Activated CD8-positive, alpha-beta memory T cell treated with anti-CD3 and anti-CD28 coated beads, Interleukin-2, amount 50 U/mL, for 1 hour (primary cell): ENCODE measurements at regions not wholly inside any gene's neighbourhood (a gene's known extent, or its start where the extent isn't known, plus 50 kb on each side); places are given as distances from the start of the nearest gene placed in this dataset.

Experiments
- DNase-seq: peaks from one replicate; pipeline ENCODE4 v3.0.0-alpha.2; 2020; ENCODE audit errors: extremely low read depth

DNA sequence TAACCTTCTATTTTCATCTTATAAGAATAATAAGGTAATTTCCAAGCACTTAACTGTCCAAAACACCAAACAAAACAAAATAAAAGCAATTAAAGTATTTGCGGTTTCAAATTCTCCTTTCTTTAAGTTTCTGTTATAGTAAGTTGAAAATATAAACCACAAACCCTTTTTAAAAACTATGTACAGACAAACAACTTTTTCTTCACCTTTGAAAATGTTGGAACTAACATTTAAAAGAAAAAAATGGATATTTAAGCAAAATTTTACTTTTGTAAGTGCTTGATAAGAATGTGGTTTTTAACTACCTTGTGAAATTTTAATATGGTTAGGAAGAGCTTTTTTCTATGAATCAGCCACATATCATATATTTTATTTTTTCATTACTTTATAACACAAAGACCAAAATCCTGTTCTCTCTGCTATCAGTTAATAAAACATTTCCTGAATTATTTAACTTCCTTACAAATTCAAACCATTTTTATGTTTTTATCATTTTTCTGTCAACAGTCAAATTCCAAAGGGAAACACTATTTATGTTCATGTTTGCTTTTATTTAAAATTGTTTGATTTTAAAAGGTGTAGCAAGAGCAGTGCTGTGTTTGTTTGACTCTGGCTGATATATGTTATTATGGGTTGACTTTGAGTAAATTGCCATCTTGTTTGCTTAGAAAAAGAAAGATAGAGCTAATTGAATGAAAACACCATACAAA lies 554.1 kb upstream of the KLHL1 start:
- DNase-seq, result no peak

DNA sequence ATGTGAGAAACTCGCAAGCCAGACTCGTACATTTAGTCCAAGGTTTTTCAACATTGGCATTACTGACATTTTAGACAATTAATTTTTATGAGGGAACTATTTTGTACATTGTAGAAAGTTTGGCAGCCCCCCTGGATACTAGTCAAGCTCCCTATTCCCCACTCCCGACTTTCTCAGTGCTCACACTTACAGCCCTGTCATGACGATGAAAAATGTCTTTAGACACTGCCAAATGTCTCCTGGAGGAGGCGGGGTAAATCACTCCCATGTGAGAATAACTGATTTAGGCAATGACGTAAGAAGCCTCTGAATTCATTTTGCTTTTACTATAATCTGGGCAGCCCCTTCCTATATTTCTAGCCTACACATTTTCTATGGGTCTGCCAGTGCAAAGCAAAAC lies 535.8 kb upstream of the KLHL1 start:
- DNase-seq, result no peak

DNA sequence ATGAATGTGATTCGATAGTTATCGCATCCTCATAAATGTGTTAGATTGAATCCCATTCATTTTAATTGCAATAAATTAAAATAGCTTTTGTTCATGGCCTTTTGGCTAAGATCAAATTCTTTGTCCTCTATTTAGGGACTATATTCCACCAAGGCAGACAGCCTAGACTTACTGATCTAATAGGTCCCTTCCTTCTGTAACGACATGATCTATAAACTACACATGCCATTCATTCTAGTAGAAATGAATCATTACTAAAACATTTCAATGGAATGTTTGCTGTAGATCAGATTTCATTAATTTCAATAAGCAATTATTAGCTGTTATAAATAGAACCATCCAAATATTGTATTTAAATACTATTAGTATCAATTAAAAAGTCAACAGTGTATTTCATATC lies 526.6 kb upstream of the KLHL1 start:
- no peak for DNase-seq

DNA sequence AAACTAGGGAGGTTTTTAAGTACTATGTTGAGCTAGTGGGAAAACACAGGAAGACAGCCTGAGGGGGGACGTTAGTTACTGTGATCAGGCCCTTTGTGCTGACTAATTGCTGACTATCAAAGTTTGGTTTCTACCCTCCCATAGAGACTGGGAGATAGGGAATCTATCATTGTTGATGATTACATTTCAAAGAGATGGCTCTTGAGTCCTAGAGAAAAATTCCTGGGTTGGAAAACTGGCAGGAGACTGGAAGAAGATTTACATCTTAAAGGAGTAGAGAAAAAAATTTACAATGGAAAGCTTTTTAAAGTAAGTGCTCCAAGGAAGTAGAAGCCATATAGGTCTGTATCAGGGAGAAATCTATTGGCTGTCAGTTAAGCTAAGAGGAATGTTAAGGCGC lies 522.0 kb upstream of the KLHL1 start:
- no peak for DNase-seq

DNA sequence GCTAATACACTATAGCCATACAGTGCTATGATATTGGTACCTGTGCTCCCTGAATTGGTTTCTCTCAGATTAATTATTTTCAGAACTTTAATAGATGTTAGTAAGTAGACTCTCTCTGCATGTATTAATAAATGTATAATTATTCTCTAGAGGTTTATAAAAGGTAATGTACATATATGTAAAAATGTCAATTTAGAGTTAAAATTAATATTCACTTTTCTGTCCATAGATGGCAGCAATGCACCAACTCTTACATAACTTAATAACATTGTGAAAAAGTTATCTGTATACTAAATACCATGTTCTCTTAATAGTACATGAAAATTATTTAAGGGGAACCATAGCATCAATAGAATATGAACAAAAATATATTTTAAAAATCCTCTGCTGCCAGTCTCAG lies 515.0 kb upstream of the KLHL1 start:
- DNase-seq, result no peak

DNA sequence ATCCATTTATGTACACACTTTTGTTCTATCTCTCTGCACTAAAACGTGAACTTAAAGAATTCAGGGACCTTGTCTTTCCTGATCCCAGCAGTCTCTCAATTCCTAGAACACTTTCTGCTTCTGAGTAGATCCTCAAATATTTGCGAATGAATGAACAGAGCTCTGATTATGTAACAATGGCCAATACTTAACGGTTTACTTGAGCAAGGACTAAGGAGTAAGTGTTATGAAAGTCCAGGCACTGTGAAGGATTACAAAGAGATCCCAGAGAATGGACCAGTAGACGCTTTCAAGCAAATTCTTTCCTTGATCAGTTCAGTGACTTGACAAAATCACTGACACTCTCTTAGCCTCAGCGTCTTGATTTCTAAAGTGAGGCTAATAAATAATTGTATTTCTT lies 514.5 kb upstream of the KLHL1 start:
- DNase-seq, result no peak

DNA sequence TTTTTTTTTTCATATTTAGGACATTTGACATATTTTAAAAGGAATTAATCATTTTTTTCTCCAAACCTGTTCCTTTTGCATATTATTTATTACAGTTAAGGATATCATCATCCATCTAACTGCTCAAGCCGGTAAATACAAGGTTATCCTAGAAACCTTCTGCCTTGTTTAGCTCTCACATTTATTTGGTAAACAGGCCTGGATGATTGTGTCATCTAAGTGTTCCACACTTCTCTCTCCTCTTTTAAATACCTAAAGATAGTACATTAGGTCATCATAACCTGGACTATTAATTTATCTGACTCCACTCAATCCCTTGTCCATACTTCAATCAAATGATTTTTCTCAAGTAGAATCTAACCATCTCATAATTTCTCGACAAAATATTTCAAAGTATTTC lies 511.7 kb upstream of the KLHL1 start:
- no peak for DNase-seq

DNA sequence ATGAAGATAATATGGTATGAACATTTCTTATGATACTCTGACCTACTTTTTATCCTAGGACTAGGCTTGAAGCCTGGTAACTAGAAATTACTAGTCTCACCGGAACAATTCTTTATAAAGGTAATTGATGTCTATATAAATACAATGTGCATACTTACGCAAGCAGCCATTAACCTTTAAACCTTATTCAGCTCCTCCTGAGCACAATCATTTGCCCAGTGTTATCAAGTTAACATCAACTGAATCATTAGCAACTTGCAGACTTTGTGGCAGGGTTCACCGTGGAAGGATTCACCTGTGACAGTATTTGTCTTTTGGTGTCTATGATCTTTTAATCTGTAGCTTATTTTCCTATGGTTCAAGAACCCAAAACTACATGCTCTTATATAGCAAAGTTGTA lies 508.6 kb upstream of the KLHL1 start:
- DNase-seq, result no peak

DNA sequence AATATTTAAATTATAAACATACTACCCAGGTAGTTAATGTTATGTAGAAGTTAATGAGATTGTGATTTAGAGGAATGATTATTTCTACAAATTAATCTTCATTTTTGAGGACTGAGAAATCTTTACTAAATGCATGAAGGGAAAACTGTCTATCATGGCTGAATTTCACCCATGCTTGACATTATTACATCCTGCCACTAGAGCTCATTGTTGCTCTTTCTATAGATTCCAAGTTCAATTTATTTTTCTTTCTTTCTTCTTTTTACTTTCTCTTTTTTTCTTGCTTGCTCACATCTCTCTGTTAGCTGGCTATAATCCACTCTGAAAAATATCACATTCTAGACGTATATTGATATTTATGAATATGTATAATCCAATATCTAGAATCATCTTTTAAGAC lies 505.0 kb upstream of the KLHL1 start:
- no peak for DNase-seq

DNA sequence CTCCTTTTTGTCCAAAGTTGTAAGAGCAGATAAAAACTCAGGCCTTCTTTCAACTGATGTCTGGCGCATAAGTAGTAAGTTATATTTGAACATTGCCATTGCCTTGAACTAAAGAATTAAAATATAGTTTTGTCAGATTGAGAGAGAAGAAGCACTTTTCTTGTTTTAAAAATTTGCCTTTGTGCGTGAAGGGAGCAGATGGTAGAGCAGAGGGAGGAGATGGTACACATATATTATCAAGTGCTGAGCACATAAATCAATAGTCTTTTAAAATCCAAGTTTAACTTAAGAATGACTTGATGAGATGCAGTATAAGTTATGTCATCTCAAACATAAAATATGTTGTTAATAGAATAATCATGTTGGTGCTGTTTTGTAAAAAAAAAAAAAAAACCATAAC lies 504.6 kb upstream of the KLHL1 start:
- DNase-seq, result no peak

DNA sequence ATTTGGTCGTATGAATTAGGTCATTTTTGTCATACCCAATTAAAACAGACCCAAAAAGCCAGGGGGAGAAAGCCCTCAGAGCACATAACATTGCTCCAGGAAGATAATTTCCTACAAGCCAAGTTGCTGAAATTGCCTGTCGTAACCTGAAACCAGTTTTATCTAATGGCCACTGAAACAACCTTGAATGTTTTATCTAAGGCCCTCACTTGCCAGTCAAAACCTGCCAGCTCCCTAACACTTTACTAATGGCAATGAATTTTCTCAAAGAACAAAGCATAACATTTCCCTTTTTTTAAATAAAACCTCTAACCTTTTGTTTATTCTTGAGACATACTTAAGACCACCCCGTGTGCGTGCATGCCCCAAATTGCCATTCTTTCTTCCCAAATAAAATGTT lies 496.2 kb upstream of the KLHL1 start:
- no peak for DNase-seq

DNA sequence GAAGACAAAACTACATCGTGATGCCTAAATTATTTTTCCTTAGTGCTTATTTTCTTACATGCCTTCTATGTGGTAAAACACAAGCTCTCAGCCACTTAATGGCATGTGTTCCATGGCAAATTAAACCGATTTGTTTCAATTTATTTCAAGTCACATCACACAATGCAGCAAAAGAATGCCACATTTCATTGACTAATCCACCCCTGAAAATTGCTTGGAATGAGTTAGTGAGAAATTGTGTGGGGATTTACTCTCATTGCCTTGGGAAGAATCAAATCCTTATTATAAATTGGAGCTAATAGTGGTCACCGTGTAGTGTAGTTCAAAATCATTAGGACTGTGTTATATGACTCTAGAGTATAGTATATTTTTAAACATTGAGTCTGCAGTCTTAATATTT lies 485.5 kb upstream of the KLHL1 start:
- no peak for DNase-seq

DNA sequence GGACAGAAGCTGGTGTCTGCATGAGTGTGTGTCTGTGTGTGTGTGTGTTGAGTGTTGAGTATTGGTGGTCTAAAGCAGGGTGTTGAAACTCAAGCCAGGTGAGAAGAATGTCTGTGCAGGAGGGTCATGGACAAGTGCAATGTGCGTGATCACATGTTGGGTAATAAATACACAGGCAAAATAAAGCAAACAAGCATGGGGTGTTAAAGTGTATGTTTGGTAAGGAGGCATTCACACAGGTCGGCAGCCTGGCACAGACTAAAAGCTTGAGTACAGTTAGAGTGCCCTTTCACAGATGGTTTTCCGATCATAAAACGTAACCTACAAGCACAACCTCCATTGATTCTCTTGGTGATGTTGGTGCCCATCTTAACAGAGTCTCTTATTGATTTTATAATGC lies 476.9 kb upstream of the KLHL1 start:
- no peak for DNase-seq

DNA sequence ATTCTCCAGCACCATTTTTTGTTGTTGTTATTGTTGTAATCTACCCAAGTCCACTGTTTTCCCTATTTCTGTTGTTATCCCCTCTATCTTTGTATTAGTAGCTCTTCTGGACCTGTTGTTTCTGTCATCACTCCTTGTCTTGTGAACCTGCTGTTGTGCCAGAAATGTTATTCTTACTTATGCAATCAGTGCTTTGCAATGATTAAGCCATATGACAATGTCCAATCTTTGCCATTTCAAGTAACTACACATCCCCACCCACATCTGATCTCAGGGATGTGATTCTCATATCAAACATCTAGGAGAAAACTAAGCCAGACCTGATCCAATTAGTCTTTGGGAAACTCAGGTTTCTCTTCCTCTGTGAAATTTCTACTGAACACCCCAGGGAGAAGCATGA lies 472.6 kb upstream of the KLHL1 start:
- no peak for DNase-seq

DNA sequence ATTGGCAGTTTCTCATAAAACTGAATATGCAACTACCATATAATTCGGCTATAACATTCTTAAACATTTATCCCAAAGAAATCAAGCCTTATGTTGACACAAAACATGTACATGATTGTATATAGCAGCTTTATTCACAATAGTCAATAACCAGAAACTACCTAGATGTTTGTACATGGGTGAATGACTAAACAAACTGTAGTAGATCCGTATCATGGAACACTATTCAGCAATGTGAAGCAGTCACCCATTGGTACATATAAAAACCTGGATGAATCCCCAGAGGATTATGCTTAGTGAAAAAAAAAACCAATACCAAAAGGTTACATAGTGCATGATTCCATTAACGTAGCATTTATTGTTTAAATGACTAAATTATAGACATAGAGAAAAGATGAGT lies 471.7 kb upstream of the KLHL1 start:
- no peak for DNase-seq

DNA sequence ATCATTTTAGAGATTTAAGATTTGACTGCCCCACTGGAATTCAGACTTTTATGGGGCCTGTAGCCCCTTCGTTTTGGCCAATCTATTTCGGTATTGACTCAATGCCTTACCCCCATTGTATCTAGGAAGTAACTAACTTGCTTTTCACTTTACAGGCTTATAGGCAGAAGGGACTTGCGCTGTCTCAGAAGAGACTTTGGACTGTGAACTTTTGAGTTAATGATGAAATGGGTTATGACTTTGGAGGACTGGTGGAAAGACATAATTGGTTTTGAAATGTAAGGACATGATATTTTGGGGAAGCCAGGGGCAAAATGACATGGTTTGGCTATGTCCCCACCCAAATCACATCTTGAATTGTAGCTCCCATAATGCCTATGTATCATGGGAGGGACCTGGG lies 463.0 kb upstream of the KLHL1 start:
- no peak for DNase-seq

DNA sequence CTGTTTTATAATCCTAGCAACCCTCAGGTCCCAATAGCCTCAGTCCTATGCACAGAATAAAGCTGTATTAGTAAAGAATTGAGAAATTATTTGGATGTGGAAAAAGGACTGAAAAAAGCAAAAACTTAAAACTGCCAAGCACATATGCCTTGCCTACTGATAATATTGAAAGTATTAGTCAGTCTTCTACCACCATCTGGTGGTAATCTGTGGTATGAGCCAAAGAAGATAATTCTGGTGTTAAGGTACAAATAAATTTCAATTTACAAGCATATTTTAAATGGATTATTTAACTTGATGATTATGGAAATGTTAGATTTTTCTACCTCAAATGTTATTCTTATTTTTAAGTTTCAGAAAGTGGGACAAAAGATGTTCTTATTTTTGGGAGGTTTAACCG lies 460.3 kb upstream of the KLHL1 start:
- DNase-seq, result no peak

DNA sequence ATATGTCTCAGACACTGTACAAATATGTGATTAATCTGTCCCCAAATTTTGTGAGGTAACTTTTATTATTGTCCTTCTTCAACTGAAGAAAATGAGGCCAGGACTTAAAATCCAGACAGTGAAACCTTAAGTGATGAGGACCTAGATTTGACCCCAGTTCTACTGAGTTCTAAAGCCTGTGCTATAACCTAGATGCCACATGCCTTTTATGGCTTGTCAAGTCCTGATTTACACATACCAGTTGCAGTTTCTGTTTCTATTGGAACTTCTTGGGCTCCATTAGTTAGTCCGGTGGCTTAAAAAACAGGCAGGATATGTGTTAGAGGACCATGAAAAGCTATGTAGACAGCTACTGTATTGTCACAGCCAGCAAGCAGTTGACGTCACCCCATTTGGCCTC lies 436.5 kb upstream of the KLHL1 start:
- no peak for DNase-seq

DNA sequence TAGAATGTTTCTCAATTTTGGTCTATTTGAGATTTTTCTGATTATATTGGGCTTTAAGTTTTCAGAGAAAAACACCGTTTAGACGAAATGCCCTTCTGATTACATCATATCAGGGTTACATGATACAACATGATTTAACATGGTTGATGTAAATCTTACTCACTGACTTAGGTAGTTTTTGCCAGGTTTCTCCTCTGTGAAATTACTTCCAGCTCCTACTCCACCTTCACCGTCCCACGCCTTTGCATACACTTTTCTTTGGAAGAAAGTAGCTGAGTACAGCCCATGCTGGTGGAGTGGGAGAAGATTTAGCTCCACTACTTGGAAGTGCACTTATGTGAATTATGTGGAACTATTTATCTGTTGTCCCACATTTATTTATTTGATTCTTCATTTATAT lies 433.2 kb upstream of the KLHL1 start:
- no peak for DNase-seq

DNA sequence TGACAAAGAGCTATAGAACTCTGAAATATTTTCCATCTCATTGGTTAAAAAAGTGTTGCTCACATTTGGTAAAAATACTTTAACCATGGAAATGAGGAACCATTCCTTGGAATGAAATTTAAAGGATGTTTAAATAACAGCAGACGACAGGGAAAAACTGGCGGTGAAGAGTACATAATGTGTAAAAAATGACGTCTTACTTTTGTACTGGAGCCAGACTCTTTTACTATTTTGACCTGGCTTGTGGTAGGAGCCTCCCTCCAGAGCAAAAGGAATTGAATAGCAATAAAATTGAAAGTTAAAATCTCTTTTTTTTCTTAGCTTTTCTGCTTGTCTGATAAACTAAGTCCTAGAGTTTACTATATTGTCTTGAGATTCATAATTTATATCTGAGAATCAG lies 426.2 kb upstream of the KLHL1 start:
- DNase-seq, result no peak

DNA sequence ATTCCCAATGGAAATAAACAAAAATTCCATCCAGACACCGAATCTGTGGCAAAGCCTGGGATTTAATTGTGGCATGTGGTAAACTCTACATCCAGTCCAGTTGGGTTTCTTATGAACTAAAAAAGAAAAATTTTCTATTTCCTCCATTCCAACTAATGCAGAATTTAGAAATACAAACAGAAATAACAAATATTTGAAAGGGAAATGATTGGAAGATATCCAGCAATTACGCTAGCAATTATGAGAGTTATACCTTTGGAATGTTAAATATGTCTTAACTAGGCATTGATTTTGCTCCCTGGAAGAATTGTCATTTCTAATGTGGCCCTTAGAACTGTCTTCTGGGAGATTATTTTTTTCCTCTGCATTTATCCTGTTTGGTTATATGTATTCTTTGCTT lies 421.4 kb upstream of the KLHL1 start:
- DNase-seq, result no peak

DNA sequence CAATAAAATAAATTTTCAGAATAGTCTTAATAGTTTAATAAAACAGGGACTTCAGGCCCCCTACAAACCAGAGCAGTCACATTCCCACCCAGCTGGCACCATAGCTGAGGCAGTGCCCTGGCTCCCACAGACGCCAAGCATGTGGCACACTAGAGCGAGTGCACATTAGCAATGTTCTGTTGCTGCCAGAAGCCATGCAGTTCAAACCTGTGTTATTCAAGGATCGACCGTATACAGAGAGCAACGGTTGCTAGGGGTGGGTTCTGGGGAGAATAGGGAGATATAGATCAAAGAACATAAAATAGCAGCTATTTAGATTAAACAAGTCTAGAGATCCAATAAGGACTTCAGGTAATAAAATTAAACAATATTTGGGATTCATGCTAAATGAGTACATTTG lies 419.3 kb upstream of the KLHL1 start:
- DNase-seq, result no peak

DNA sequence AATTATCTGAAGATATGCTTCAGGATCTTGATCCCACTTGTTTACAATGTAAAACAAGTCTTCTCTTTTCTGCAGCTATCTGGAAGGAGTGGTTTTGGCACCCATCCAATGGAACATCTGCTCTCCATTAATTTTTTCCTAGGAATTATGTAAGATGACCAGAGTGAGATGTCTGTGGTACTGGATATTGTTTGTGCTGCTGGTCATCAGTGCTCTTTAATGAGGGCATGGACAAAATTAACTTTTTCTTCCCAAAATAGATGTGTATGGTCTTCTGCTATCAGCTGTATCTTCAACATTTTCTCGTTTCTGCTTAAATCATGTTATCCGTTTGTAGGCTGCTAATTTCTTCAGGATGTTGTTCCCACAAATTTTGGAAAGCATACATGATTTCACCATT lies 415.4 kb upstream of the KLHL1 start:
- no peak for DNase-seq

DNA sequence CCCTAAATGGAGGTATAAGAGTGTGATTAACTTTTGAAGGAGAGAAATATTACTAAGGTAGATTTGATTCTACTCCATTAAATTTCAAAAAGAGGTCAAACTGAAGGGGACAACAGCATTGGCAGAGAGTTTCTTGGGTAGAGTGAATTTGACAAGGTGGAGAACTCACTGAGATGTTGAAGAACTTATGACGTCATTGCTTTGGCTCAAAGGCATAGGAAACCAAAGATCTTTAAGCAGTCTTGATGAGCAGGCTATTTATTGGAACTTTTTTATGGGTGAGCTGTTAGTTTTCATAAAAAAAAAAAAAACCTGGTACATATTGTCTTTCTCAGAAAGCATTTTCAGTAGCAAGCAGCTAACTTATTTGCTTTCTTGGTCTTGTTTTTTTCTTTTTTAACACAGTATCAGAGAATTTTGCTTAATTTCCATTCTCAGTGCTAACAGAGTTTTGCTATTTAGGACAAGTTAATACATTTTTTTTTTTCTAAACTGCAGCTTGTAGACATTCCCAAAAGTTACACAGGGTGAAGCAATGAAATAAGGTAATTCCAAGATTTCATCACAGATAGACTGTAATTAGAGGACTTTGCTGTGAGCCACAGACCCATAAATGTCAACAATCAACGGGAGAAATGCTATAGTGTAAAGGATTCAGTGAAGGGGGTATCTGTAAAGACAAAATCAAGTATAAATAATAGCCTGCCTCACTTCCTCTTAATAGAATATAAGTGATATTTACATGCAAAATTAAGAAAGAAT lies 412.2 kb upstream of the KLHL1 start:
- no peak for DNase-seq
